NT2/D1 (cell line): ENCODE measurements at regions not wholly inside any gene's neighbourhood (a gene's known extent, or its start where the extent isn't known, plus 50 kb on each side); places are given as distances from the start of the nearest gene placed in this dataset.

Experiments used
- SUZ12 ChIP-seq: IDR thresholded peaks from 2 replicates; pipeline ENCODE4 v1.6.1; 2011; ENCODE audit not compliant: insufficient read length, insufficient read depth; ENCODE audit errors: extremely low read depth
- YY1 ChIP-seq: IDR thresholded peaks from 2 replicates; pipeline ENCODE4 v1.6.1; 2011; ENCODE audit not compliant: insufficient read length, insufficient read depth
- ZNF274 ChIP-seq: IDR thresholded peaks from 2 replicates; pipeline ENCODE4 v1.6.1; 2011; ENCODE audit warnings: mild to moderate bottlenecking, low read depth, low read length

DNA sequence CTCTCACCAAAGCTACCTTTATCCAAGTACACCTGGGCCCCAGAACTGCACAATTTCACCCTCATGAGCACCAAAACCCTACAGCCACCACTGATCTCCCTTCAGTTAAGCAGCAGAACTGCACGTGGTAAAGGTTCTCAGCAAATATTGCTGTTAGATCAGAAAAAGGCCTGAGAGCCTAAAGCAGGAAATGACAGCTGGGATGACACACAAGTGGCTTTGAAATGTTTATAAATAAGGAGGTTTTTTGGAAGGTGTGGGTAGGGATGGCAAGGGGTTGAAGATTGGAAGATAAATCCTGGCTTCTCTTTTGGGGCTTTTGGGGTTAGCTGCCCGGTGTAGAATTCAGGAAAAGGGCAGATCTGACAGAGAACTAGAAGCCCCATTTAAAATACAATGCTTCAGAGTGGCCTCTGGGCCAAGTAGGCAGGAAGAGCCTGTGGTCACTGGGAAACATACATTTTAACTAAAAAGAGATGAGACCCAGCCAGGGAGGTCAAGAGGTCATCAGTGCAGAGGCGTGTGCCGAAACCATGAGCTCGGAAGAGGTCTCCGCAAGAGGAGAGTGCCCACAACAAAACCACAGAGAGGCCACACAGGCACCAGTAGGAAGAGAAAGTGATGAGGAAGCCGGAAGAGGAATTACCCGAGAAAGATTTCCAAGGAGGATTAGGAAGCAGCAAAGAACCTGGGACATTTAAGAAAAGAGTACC is 916.5 kb downstream of the NLGN4Y start:
- TF ChIP-seq SUZ12 = no peak
- no peak for TF ChIP-seq YY1
- no peak for TF ChIP-seq ZNF274
